ENCODE measurements at regions not wholly inside any gene's neighbourhood (a gene's known extent, or its start where the extent isn't known, plus 50 kb on each side); places are given as distances from the start of the nearest gene placed in this dataset.
"Not testable (repeated sequence)": the region's sequence is repeated elsewhere in the genome, so short reads cannot be mapped to it uniquely, and the experiment has no call there.

DNA sequence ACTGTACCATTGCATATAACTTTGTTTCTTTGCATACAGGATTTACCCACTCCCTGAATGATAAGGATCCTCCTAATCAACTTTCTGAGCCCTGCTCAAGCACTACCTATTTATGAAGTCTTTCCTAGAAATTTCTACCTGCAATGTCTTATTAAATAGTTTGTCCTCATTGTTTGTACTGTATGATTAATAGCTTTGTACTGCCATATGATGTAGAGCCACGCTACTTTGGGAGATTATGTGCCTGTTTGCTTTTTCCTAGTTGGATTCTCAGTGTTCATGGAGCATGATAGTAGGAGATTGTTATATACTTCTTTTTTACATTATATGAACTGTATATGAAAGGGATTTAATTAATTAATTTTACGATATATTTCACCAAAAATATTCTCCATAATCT lies 327.1 kb upstream of the GALNT5 start:
- no peak for DNase-seq (ENCODE audit: low read depth in 2 of 2)

DNA sequence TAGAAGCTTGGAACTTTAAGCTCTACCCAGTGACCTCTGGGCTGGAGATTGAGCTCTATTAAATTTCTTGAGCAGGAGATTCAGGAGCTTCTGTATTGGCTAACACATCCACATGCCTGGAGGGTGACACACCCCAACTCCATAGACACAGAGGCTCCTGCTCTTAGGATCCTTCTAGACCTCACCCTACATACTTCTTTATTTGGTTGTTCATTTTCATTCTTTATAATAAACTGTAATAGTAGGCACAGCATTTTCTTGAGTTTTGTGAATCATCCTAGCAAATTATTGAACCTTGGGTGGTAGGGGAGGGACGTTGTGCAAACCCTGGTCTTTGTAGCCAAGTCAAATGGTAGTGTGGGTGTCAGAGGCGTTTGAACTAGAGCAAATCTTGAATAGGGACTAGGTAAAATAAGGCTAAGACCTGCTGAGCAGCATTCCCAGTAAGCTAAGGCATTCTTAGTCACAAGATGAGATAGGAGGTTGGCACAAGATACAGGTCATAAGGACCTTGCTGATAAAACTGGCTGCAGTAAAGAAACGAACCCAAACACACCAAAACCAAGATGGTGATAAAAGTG lies 323.8 kb upstream of the GALNT5 start:
- DNase-seq (ENCODE audit: low read depth in 2 of 2), result no peak

DNA sequence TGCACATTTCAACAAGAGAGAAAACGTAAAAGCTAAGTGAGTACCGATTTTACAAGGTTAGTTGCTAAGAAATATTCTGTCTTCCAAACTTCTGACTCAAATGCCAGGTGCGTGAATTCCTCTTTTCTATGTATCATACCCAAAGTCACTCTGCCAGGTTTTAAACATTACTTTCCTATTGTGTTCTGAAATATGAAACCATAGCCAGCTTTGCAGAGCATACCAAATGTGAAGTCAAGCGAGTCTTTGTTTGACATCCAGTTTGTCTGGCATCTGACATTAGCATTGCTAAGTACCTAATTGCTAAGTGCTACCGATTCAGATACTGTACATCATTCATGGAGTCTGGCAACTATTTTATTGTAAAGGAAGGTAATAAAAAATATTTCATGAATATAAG lies 321.9 kb upstream of the GALNT5 start:
- no peak for DNase-seq (ENCODE audit: low read depth in 2 of 2)

DNA sequence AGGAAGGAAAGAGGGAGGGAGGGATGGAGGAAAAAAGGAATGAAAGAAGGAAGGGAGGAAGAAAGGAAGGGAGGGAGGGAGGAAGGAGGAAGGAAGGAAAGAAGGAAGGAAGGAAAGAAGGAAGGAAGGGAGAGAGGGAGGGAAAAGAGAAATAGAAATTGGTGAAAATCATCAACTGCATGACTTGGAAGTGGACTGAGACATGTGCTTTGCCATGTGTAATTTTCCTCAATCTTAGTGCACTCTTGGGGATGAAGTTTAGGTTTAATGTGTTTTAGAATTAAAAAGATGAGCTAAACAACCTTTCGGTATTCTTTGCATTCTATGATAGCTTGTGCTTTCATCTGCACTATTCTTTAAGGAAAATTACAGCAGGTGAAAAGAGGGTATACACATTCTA lies 320.1 kb upstream of the GALNT5 start:
- DNase-seq (ENCODE audit: low read depth in 2 of 2), result no peak

DNA sequence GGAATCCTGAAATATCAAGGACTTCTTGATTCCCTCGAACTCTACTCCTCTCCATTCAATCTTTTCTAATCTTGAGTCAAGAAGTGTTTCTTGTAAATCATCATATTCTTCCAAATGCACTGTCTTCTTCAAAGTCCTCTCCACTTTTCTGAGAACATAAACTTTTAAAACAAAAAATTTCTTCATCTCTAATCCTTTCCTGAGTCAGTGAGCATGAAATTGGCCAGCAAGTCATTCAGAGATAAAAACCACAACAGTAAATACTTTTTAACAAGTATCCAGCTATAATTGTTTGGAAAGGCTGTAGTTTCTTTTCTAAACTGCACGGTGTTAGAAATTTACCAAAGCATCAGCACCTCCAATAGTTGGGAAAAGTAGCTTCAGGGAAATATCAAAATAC lies 312.6 kb upstream of the GALNT5 start:
- DNase-seq (ENCODE audit: low read depth in 2 of 2), result no peak

DNA sequence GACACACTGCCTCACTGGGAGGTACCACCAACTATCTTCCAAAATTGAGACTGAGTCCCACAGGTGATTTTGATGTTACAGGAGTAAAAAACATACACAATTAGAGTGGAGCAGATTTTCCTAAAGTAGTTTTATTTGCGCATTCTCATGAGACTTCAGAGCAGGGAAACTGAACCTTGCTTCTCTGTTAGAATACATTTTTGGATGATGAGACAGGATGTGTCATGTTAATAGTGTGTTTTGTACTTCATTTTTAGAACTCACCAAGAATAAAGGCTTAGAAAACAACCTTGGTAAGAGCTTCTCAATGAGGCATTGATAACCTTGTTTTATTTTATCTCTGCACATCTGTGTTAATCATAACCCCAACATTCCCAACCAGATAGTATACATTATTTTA lies 310.2 kb upstream of the GALNT5 start:
- no peak for DNase-seq (ENCODE audit: low read depth in 2 of 2)

DNA sequence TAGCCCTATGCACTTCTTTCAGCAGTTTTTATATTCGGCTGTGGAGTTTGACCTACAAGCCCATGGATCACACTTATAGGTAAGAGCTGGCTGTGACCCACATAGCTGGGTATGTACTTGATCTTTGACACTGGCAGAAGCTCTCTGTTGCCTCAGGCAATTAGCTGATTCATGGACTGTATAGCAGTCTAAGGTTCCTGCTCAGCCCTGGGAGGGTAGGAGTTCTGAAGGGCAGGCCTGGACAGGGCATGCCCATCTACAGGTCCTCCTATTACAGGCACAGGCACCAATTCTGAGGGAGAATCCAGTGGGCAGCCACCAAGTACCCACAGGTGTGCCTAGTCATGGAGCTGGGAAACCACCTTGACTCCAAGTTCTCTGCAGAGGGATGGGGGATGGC lies 301.8 kb upstream of the GALNT5 start:
- no peak for DNase-seq (ENCODE audit: low read depth in 2 of 2)

DNA sequence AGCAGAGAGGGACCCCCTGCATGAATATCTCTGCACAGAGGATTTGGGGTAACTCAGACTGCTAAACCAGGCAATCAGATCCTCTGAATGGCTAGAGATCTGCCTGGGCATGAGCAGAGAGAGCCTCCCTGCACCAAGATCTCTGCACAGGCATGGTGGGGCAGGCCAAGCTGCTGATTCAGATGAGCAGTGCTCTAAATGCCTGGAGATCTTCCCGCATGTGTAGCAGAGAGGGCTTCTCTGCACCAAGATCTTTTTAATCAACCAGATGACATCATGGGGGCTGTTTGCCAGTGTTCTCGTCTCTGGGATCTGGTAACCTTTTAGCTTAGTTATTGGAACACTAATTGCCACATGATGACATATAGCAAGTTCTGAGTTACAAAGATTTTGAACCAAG lies 301.3 kb upstream of the GALNT5 start:
- DNase-seq (ENCODE audit: low read depth in 2 of 2), result no peak

DNA sequence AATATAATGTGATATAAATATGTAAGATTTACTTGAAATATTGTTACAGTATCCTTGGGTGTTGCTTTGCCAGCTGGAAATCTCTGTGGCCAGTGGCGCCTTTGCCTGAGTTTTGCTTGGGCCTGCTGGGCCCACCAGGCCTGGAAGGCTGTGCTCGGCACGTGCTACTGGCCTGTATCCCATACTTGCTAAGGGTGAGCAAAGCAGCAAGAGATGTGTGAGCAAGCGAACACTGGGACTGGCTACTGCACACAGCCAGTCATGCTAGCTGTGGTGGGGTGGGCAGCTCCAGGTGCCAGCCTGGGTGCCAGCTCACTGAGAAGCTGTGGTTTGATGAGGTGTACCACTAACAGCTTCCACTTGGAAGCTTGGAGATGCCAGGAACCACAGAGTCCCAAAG lies 299.1 kb upstream of the GALNT5 start:
- no peak for DNase-seq (ENCODE audit: low read depth in 2 of 2)

DNA sequence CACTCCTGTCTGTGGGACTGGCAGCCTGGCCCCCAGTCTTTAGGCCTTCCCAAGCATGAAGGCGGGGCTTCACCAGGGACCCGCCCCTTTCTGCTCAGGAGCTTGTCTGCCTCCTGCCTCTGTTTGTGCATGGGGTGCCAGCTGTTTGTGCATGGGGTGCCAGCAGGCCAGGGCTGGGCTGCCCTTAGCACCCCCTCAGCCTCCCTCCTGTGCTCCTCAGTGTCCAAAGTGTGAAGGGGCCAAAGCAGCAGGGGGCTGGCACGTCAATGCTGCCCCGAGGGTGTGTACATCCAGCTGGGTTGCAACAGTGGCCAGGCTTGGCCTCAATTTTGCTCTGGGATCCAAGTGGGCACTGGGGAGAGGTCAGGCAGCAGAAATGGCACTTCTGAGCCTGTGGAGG lies 298.0 kb upstream of the GALNT5 start:
- DNase-seq (ENCODE audit: low read depth in 2 of 2), result no peak

DNA sequence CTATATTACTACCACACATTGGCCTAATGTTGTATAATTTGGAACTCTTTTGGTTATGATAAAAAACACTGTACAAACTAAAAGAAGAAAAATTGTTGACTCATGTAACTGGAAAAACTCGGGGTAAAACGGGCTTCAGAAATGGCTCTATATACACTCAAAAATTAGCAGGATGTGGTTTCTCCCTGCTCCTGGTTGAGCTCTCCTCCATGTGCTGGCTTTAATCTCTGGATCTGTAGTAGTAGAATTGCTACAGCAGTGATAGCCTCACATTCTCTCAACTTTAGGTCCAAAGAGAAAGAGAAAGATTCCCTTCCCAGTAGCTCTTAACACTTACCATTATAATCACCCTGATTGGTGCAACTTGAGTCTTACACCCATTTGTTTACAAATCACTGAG lies 274.9 kb upstream of the GALNT5 start:
- DNase-seq (ENCODE audit: low read depth in 2 of 2), result no peak

DNA sequence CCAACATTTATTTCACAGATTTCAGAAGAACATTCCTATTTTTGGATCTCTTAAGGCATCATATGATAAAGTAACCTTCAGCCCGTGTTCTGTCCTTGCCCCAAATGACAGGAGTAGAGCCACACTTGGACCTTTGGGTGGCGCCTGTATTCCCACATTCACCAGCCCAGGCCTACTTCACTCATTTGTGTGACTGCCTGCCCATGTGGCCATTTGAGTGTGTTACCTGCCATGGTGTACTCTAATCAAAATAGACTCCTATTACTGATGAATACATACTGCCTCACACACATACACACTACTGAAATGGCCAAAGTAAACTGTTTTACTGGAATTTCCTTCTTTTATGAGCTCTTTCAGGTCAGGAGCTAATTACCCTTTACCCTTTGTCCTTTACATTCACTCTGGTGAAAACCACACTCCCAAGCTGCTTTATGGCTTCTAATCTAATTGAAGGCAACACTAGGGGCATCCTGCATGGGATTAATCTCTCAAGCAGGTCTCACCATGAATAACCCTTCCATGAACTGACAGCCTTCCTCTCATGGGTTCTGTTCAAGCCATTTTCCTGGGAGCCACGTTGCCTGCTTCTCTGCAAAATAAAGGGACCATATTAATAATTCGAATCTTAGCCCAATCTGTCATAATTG lies 271.0 kb upstream of the GALNT5 start:
- peak in 1 of 2 donors; percentile 3 for DNase-seq (ENCODE audit: low read depth in 2 of 2)

DNA sequence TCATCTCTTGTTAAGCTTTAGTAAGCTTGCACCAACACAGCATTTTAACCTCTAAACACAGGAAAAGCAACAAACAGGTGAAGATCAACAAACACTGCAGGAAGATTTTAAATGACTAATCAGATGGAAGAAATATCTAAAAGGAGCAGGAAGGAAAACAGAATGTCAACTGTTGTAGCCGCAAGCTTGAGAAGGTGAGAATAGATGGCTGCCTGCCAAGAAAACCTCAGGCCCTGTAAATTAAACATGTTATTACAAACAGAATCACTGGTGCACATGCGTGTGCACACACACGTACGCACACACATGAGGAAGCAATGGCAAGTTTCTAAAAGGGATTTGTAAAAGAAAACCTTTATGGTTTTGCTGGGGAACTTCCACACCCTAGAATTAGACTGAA lies 257.8 kb upstream of the GALNT5 start:
- peak in 1 of 2 donors; percentile 2 for DNase-seq (ENCODE audit: low read depth in 2 of 2)

DNA sequence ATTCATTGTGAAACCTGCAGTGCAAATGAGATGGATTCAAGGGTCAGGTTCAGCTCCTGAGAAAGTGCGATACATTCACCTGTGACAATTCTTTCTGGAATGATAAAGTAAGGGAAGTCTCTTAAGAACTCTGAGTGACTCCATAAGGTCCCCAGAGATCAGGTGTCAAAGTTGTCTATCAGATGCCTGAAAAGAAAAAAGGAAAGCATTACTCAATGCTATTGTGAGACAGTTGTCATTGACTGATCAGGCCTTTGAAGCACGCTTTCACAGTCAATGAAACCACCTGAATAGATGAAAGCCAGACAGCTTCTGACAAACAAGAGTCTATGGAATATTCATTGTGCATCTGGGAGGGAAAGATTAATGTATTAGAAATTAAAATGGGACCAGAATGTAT lies 252.7 kb upstream of the GALNT5 start:
- no peak for DNase-seq (ENCODE audit: low read depth in 2 of 2)

DNA sequence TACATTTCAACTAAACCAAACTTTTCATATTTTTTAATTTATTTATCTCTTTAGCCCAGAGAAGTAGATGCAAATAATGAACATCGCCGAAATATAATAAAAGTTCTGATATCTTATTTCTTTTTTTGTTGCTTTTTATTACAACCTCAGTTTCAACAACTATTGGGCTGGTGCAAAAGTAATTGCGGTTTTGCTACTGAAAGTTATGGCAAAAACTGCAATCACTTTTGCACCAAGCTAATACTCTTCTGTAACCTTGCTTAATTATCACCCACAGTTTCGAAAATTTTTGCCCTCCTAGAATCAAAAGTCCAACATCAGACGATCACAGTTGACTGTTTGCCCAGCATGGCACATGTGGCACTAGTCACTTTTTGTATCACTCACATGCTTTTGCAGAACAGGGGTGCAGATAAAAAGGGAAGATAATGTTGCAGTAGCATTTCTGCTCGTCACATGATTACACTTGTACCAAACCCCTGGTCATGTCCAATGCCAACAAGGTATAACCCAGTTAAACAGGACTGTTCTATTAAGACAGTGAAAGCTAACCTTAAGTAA lies 242.4 kb upstream of the GALNT5 start:
- no peak for DNase-seq (ENCODE audit: low read depth in 2 of 2)

DNA sequence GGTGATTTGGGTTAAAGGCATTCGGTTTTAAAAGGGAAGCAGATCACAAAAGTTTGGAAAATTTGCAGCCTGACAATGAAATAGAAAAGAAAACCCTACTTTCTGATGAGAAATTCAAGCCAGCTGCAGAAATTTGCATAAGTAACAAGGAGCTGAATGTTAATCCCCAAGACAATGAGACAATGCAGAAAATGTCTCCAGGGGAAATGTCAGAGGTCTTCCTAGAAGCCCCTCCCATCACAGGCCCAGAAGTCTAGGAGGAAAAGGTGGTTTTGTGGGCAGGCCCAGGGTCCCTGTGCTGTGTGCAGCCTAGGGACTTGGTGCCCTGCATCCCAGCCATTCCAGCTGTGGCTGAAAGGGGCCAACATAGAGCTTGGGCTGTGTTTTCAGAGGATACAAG lies 234.2 kb upstream of the GALNT5 start:
- not testable (repeated sequence) for DNase-seq (ENCODE audit: low read depth in 2 of 2)

DNA sequence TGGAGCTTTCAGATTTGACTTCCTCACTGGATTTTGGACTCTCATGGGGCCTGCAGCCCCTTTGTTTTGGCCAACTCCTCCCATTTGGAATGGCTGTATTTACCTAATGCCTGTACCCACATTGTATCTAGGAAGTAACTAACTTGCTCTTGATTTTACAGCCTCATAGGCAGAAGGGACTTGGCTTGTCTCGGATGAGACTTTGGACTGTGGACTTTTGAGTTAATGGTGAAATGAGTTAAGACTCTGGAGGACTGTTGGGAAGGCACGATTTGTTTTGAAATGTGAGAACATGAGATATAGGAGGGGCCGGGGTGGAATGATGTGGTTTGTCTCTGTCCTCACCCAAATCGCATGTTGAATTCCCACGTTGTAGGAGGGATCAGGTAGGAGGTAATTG lies 233.4 kb upstream of the GALNT5 start:
- no peak for DNase-seq (ENCODE audit: low read depth in 2 of 2)

DNA sequence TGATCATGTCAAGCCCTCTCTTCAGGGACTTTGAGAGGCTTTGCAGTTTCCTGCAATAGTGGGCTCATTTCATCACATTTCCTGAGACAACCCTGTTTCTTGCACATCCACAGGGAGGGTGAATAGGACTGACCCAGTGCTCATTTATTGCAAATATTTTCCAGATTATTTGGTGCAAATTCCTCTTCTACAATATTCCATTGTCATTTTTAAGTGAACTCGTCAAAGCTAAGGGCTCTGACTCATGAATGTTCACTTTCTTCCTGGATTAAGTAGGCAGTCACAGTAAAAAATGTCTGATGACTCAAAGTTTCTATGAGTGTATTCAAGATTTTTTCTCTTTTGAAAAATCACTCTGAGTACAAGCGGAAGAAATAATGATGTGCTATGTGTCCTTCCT lies 225.5 kb upstream of the GALNT5 start:
- DNase-seq (ENCODE audit: low read depth in 2 of 2), result peak; percentile 71 to 96

DNA sequence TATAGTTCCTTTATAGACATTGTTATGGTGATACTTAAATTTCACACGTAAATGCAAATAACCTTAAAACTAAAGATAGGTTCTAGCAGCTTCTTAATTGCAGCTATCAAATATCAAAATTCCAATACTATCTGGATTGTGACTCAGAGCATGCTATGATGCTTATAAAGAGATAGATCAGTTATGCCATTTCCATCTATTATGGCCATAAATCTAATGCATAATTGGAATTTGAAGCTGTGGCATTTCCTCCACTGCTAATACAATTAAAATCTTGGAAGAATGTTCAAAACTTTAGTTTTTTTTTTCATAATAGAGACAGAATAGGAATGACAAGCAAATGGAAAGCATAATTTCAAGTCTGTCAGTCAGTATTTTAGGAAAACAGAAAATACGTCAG lies 220.8 kb upstream of the GALNT5 start:
- DNase-seq (ENCODE audit: low read depth in 2 of 2), result no peak

DNA sequence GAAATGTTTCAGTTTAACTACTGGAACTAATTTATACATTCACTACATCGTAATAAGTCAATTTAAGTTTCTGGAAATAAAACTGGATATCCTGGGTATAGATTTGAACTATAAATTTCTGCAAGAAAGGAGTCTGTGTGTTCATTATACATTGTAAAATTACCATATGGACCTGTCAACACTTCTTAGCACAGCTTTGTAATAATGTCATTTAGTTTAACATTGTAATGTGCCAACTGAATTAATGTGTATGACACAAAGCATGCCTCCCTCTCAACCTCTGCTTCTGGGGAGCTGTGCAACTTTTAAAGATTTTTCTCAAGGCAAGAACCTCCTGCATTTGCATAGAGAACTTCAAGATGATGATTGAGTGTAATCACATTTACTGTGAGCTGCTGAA lies 213.7 kb upstream of the GALNT5 start:
- no peak for DNase-seq (ENCODE audit: low read depth in 2 of 2)

DNA sequence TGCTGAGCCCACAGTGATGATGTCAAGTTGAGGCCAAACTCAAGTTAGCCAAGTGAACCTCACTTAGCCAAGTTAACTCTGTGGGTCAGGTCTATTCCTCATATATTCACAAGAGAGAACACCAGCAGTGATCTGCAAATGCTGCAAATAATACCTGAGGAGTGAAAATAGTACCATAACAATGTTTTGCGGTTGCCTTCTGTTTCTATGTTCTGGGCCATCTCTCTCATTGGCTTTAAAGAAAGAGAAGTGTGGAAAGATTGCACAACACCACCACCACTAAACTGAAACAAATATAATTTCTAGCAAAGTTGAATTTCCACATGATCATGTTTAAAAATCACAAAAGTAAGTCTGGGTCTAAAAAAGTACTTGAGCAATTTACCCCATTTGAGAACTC lies 211.1 kb upstream of the GALNT5 start:
- DNase-seq (ENCODE audit: low read depth in 2 of 2), result no peak

DNA sequence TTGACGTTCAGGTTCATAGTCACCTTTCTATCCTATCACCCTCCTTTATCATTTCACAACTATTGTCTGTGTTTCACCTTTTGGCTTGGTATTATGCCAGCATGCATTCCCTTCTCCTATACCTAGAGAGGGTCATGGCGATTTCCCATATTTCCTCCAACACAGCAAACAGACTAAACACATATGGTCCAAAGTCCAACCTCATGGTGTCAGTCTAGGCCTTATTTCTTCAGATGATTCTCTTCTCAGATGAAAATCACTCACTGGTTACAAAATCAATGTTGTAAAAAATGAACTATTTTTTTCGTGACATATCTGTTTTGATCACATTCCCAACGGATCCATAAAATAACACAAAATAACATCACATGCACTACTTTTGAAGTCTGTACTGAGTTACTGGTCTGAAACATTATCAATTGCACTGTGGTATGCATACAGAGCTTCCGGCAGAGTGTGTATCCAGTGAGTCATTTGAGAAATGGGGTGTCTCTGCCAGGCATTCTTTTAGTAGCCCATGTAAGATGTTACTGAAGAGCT lies 204.8 kb upstream of the GALNT5 start:
- peak; percentile 60 to 90 for DNase-seq (ENCODE audit: low read depth in 2 of 2)

DNA sequence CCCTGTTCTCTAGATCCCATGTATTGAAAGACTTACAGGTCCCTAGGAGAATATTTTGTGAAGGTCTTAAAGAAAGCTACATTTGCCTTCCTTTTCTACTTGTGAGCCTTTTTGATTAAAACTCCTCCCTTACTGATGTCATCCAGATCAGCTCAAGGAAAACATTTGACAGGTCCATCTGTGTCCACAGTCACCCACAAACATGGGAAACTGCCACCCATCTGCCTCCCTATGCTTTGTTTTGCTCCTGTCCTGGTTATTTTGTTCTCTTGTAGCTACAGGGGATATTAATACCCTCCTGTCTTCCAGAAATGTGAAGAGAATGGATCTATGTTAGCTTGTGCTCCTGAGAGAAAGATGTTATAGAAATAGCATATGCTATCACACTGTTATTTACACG lies 203.6 kb upstream of the GALNT5 start:
- DNase-seq (ENCODE audit: low read depth in 2 of 2), result peak in 1 of 2 donors; percentile 43
